GM12878 (cell line): ENCODE measurements at regions not wholly inside any gene's neighbourhood (a gene's known extent, or its start where the extent isn't known, plus 50 kb on each side); places are given as distances from the start of the nearest gene placed in this dataset.

Experiments
- BCL11A ChIP-seq: IDR thresholded peaks from 2 replicates; pipeline ENCODE4 v1.6.1; 2011; ENCODE audit warnings: low read depth, low read length
- BCL3 ChIP-seq: IDR thresholded peaks from 2 replicates; pipeline ENCODE4 v1.6.1; 2011; ENCODE audit warnings: borderline replicate concordance, low read depth, mild to moderate bottlenecking, moderate library complexity, low read length; ENCODE audit not compliant: insufficient read depth, poor library complexity, severe bottlenecking
- EP300 ChIP-seq, 2 experiments: fragments of 150-350 bp in 1 of 2; IDR thresholded peaks; 2 replicates each; pipeline ENCODE4 v1.6.1; 2011 to 2012; ENCODE audit warnings: low read depth in 2 of 2, low read length in 2 of 2, borderline replicate concordance in 1 of 2, improper control_type of control experiment in 1 of 2, inconsistent platforms in 1 of 2; ENCODE audit not compliant: control insufficient read depth in 1 of 2
- MYC ChIP-seq: IDR thresholded peaks from 2 replicates; pipeline ENCODE4 v1.6.1; 2011; ENCODE audit warnings: mild to moderate bottlenecking, low read length, moderate library complexity, inconsistent platforms; ENCODE audit not compliant: insufficient read depth, insufficient replicate concordance, insufficient read length, severe bottlenecking
- TCF7 ChIP-seq: IDR thresholded peaks from 2 replicates; pipeline ENCODE4 v1.6.1; 2014; ENCODE audit warnings: antibody characterized with exemption, borderline replicate concordance
- USF2 ChIP-seq: IDR thresholded peaks from 2 replicates; pipeline ENCODE4 v1.6.1; 2011; ENCODE audit warnings: low read depth, low read length, improper control_type of control experiment, borderline replicate concordance
- ZNF217 ChIP-seq: fragments of 450-650 bp; IDR thresholded peaks from 2 replicates; pipeline ENCODE4 v1.6.1; 2017; ENCODE audit warnings: antibody characterized with exemption, mild to moderate bottlenecking
- ZNF24 ChIP-seq: fragments of 450-650 bp; IDR thresholded peaks from 2 replicates; pipeline ENCODE4 v1.6.1; 2017; ENCODE audit warnings: antibody characterized with exemption, mild to moderate bottlenecking
- ZNF592 ChIP-seq: fragments of 450-650 bp; IDR thresholded peaks from 2 replicates; pipeline ENCODE4 v1.6.1; 2017; ENCODE audit warnings: mild to moderate bottlenecking, moderate library complexity
- ZNF687 ChIP-seq: fragments of 450-650 bp; IDR thresholded peaks from 2 replicates; pipeline ENCODE4 v1.6.1; 2017; ENCODE audit warnings: mild to moderate bottlenecking, moderate library complexity

- TF ChIP-seq ZNF592 = no peak
- TF ChIP-seq ZNF217 = no peak
- TF ChIP-seq USF2 = no peak
- no peak for TF ChIP-seq BCL11A
- no peak for TF ChIP-seq EP300 (IDR thresholded peaks at IDR 0.05; ENCODE audit: borderline replicate concordance in 1 of 2, control insufficient read depth in 1 of 2, low read depth in 2 of 2, low read length in 2 of 2)
- TF ChIP-seq ZNF24 = no peak
- no peak for TF ChIP-seq ZNF687
- no peak for TF ChIP-seq MYC
- TF ChIP-seq TCF7 = no peak
- TF ChIP-seq BCL3 = no peak
Measured at GRCh38 chr6:148222846-148223245, 119.8 kb upstream of the SASH1 start (continued).
